ENCODE measurements at regions not wholly inside any gene's neighbourhood (a gene's known extent, or its start where the extent isn't known, plus 50 kb on each side); places are given as distances from the start of the nearest gene placed in this dataset.

DNA sequence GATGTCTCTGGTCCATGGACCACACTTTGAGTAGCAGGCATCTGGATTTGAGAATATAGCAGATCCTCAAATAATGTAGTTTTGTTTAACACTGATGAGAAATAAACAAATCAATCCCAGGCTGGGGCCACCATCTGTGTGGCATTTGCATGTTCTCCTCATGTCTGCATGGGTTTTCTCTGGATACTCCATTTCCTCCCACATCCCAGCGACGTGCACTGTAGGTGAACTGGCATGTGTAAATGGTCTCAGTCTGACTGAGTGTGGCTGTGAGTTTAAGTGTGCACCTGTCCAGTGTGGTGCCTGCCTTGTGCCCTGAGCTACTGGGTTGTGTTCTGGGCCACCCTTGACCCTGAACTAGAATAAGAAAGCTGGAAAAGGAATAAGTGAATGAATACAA, 66.3 kb upstream of the NANOGP8 start:
- no peak for DNase-seq

DNA sequence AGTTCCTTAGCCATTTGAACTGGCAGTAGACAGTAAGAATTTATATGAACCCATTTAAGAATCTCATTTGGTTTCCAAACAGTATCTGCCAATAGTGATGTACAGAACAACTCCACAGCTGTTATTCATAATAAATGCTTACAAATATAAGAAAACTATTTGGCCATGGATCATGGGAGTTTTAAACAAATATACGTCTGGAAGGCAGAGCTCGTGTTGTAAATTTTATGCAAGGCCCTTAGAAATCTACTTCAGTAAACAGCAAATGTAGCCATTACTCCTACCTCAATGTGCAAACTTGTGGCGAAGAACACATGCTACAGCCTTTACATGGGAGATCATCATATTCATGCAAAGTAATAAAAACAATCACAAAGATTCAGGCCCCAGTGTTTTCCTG, 65.3 kb upstream of the NANOGP8 start:
- no peak for DNase-seq

DNA sequence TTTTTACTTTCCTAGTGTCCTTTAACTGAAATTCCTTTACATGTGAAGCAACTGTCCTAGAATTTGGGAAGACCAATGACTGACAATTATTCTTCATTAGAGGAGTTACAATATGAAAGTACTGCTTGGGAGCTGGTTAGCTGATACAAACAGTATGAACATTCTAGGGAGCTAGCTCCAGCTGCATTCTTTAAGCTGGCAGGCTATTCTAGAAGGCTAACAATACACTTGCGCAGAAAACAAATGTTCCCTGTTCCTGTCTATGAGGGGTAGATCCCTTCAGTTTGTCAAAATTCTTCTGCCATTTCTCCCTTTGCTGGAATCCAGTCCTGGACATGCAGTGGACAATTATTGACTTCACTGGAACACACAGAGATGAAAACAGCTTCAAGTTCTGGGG, 60.2 kb upstream of the NANOGP8 start:
- DNase-seq = no peak

DNA sequence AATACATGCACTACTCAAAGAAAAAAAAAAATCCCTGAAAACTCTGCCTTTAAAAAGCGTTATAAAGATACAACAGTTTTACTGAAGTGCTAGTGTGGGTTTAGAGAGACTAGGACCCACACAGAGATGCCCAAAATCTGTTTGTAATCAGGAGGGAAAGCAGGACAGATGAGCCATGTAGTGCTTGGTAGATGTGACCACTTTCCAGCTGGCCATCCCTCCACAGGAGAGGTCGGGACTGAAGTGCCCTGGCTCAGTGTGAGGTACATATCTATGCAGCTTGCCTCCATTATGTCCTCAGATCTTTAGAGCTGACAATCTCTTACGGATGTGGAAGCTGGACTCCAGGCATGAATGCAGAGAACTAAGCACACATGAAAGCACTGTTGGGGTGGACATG, 57.5 kb upstream of the NANOGP8 start:
- DNase-seq = no peak

DNA sequence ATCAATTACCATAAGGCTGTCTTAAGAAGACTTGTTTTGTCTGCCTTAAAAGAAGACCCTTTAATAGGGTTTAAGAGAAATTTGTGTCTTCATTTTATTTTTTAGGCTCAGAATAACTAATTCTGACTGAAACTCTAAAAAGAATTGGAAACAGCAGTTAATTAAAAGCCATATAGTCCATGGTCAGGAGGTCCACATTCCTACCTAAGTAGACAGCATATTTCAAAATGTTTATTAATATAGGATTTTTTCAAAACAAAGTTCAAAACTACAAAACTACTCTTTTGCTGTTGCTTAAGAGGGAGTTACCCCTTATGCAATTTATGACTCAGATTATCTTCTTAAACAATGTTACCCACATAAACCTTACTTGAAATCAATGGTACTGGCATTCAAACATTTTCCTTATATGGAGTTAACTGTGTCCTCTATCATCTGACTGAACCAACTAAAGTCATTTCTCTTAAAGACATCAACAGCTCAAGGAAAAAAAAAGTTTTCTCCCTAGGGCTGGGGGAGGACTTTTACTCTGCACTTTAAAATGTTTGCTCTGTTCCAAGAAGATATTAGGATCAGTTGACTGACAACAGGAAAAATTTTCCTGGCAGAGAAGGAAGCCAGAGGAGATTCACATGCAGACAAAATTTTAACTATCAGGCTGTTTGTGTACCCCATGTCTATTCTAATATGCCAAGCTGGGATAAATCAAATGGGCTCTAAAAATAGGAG, 56.8 kb upstream of the NANOGP8 start:
- DNase-seq = no peak

DNA sequence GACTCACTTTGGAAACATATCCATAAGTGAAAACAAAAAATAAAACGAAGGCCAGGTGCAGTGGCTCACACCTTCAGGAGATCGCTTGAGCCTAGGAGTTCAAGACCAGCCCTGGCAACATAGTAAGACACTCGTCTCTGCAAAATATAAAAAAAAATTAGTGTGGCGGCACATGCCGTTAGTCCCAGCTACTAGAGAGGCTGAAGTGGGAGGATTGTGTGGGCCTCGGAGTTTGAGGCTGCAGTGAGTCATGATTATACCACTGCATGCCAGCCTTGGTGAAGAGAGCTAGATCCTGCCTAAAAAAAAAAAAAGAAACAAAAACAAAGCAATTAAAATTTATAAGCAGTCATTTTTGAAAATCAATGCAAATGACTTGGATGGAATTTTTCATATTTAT, 54.7 kb upstream of the NANOGP8 start:
- no peak for DNase-seq

DNA sequence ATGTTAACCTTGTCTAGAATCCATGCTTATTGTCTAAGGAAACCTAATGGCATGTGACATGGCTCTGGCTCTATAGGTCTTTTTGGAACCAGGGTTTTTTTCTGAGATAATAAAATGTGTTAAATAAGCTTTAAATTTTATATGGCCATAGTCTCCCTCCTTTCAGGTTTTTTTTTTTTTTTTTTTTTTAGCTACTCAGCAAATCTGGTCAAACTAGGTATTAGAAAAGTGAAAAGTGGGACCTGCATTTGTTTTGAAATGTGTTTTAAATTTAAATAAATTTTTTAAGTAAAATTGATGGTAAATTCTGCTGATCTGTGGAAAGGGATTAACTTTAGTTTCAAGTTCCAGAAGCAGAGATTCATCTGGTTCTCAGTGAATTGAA, 52.1 kb upstream of the NANOGP8 start:
- no peak for DNase-seq

DNA sequence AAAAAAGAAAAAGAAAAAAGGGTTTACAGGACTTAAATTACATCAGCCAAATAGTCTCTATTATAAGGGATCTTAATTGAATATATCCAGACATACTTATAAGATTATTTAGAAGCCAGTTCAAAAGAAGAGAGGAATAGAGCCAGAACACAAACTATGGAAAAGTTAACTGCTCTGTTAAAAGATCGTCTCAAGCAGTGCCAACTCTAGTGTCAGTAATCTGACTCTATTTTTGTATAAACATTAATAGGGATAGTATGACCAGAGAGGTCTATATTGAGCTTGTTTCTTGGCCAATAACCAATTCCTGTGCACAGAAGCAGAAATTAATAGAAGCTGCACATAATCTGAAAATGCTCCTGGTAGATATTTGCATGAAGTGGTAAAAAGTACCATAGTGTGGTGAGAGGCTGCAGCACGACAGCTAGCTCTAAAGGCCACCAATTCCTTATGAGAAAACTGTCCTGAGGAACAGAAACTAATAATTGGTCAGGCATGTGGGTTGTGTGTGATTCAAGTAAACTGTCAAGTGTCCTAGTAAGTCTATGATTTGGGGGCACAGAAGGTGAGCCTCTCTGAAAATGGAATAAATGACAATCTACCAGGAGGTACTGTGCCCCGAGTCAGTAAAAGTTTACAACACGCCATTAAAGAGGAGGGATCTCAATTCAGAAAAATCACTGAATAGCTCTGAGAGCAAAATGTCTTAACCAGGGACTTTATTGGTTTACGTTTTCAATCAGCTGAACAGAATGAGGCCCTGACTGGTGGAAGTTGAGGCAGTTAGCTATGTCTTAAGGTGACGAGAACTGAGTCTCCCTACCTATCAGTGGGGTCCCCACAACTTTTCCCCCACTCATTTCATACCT, 51.5 kb upstream of the NANOGP8 start:
- no peak for DNase-seq
